OCI-LY3 (cell line): ENCODE measurements at regions not wholly inside any gene's neighbourhood (a gene's known extent, or its start where the extent isn't known, plus 50 kb on each side); places are given as distances from the start of the nearest gene placed in this dataset.

Source experiments
- H2AFZ ChIP-seq: fragments of 200-600, 300-600 bp; shearing (Covaris generic); 2 replicates; pipeline ENCODE4 v1.6.0; 2014; ENCODE audit warnings: antibody characterized with exemption, low read depth, low read length
- H3K27ac ChIP-seq: fragments of 200-600, 300-600 bp; sonication (generic); 2 replicates; pipeline ENCODE4 v1.5.1; 2014; ENCODE audit warnings: mild to moderate bottlenecking, low read length, moderate library complexity, mixed read lengths
- H3K27me3 ChIP-seq: fragments of 200-600, 300-600 bp; sonication (generic); 2 replicates; pipeline ENCODE4 v1.6.1; 2014; ENCODE audit warnings: low read depth, low read length, mixed read lengths
- H3K36me3 ChIP-seq: fragments of 200-600, 300-600 bp; sonication (generic); replicated peaks from 2 replicates; pipeline ENCODE3; 2014; ENCODE audit warnings: low read depth, low read length, mixed read lengths
- H3K4me1 ChIP-seq: fragments of 300-600, 200-600 bp; sonication (generic); 2 replicates; pipeline ENCODE4 v1.6.1; 2014; ENCODE audit warnings: low read length, mixed read lengths
- H3K4me2 ChIP-seq: fragments of 200-600, 300-600 bp; sonication (generic); 2 replicates; pipeline ENCODE4 v1.6.1; 2014; ENCODE audit warnings: low read length, mixed read lengths
- H3K4me3 ChIP-seq: fragments of 300-600, 200-600 bp; sonication (generic); 2 replicates; pipeline ENCODE4 v1.5.1; 2014; ENCODE audit warnings: antibody characterized with exemption, mild to moderate bottlenecking, low read length, moderate library complexity
- H3K79me2 ChIP-seq: fragments of 300-600, 200-600 bp; shearing (Covaris generic); 2 replicates; pipeline ENCODE4 v1.6.1; 2014; ENCODE audit warnings: mild to moderate bottlenecking, low read length, mixed read lengths
- H3K9ac ChIP-seq: fragments of 300-600, 200-600 bp; shearing (Covaris generic); 2 replicates; pipeline ENCODE4 v1.6.0; 2014; ENCODE audit warnings: mild to moderate bottlenecking, low read length, moderate library complexity
- H3K9me3 ChIP-seq: fragments of 200-600, 300-600 bp; shearing (Covaris generic); 2 replicates; pipeline ENCODE4 v1.6.1; 2014; ENCODE audit warnings: low read length, mixed read lengths; ENCODE audit not compliant: insufficient read depth
- H4K20me1 ChIP-seq: fragments of 200-600, 300-600 bp; sonication (generic); 2 replicates; pipeline ENCODE4 v1.6.1; 2016; ENCODE audit warnings: low read length, mixed read lengths; ENCODE audit not compliant: insufficient read depth
- EZH2phosphoT487 ChIP-seq: fragments of 200-600 bp; shearing (Covaris generic); IDR thresholded peaks from 2 replicates; pipeline ENCODE4 v1.6.1; 2018; ENCODE audit warnings: antibody characterized with exemption, mixed run types, low read depth
- TF ChIP-seq, protein P1 (sequence below): fragments of 200-600, 300-600 bp; sonication (generic); IDR thresholded peaks from 2 replicates; pipeline ENCODE4 v1.5.1; 2014; ENCODE audit warnings: antibody characterized with exemption, low read length, low read depth

DNA sequence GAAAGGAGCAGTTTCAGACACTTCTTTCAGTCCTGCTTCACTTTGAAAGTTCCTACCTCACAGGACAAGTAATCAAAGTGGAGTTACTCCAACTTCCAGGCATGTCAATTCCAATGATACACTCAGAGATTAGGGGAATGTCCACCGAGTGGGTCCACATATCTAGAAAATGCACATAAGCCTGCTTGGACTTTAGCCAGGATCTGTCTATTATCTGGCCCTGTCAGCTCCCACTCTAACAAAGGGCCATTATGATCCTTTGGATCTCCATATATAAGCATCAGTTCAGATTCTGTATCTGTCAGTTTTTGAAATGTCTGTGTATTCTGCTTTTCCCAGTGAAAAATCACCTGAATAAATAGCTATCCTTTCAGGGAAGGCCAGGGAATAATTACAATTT is 112.9 kb upstream of the ATXN7L3B start:
- no peaks in the 10 kb centered on the region for H3K79me2 ChIP-seq
- H3K36me3 ChIP-seq = no peaks in the 10 kb centered on the region
- no peak overlapping the region for H3K9ac ChIP-seq
- H3K27me3 ChIP-seq = no peaks in the 10 kb centered on the region
- no peaks in the 10 kb centered on the region for H3K9me3 ChIP-seq
- no peak overlapping the region for H2AFZ ChIP-seq
- H3K4me3 ChIP-seq = no peak overlapping the region
- H3K27ac ChIP-seq = no peak overlapping the region
- H3K4me1 ChIP-seq = no peaks in the 10 kb centered on the region
- TF ChIP-seq EZH2phosphoT487 = no peak
- TF ChIP-seq, protein P1, sequence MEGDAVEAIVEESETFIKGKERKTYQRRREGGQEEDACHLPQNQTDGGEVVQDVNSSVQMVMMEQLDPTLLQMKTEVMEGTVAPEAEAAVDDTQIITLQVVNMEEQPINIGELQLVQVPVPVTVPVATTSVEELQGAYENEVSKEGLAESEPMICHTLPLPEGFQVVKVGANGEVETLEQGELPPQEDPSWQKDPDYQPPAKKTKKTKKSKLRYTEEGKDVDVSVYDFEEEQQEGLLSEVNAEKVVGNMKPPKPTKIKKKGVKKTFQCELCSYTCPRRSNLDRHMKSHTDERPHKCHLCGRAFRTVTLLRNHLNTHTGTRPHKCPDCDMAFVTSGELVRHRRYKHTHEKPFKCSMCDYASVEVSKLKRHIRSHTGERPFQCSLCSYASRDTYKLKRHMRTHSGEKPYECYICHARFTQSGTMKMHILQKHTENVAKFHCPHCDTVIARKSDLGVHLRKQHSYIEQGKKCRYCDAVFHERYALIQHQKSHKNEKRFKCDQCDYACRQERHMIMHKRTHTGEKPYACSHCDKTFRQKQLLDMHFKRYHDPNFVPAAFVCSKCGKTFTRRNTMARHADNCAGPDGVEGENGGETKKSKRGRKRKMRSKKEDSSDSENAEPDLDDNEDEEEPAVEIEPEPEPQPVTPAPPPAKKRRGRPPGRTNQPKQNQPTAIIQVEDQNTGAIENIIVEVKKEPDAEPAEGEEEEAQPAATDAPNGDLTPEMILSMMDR = no peak
- no peaks in the 10 kb centered on the region for H4K20me1 ChIP-seq
- H3K4me2 ChIP-seq = no peak overlapping the region

DNA sequence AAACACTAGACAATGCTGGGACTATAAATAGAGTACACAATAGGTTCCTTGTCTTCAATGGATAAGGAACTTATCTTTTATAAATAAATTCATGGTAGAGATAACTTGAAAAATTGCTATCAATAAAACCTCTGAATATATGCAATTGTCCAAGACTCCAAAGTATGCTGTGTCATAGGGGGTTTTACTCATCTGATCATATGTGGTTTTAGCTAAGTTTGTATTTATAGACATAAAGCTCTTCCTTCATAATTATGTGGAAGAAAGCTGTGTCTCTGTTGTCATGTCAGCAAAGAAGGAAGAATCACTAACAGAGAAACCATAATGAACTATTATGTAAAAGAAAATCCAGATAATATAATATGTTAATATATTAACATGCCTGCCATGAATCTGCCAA is 111.5 kb upstream of the ATXN7L3B start:
- no peaks in the 10 kb centered on the region for H3K79me2 ChIP-seq

DNA sequence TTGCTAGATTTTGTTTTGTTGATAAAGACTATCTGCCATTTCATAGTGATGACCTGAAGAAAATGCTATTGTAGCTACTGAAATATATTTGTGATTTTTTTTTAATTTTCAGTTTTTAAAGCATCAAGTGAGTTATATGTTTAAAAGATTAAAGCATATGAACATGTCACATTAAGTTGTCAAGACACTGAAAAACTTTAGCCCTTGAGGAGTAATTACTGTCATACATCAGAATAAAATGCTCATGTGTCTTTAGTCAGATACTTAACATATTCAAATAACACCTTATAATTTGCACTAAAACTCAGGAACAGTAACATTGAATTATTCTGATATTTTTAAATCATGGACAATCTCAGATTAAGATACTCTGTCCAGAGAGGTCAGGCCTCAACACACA is 108.1 kb upstream of the ATXN7L3B start:
- Histone ChIP-seq H3K9ac (no peak overlapping the region), H3K4me1 (no peaks in the 10 kb centered on the region), H3K4me3 (no peak overlapping the region), H3K27ac (no peak overlapping the region), H3K4me2 (no peak overlapping the region), H3K79me2 (no peaks in the 10 kb centered on the region), H2AFZ (no peak overlapping the region), H3K27me3 (no peaks in the 10 kb centered on the region), H3K9me3 (no peaks in the 10 kb centered on the region), H4K20me1 (no peaks in the 10 kb centered on the region), H3K36me3 (no peaks in the 10 kb centered on the region)
- TF ChIP-seq, protein P1 = no peak
- TF ChIP-seq EZH2phosphoT487 = no peak

More for the DNA sequence above, 111.5 kb upstream of the ATXN7L3B start:
- Histone ChIP-seq H3K27me3 (no peaks in the 10 kb centered on the region), H3K27ac (no peak overlapping the region), H3K4me1 (no peaks in the 10 kb centered on the region), H2AFZ (no peak overlapping the region), H3K9me3 (no peaks in the 10 kb centered on the region), H3K4me2 (no peak overlapping the region), H3K4me3 (no peak overlapping the region), H3K36me3 (no peaks in the 10 kb centered on the region), H4K20me1 (no peaks in the 10 kb centered on the region), H3K9ac (no peak overlapping the region)
- TF ChIP-seq, protein P1 = no peak
- TF ChIP-seq EZH2phosphoT487 = no peak

DNA sequence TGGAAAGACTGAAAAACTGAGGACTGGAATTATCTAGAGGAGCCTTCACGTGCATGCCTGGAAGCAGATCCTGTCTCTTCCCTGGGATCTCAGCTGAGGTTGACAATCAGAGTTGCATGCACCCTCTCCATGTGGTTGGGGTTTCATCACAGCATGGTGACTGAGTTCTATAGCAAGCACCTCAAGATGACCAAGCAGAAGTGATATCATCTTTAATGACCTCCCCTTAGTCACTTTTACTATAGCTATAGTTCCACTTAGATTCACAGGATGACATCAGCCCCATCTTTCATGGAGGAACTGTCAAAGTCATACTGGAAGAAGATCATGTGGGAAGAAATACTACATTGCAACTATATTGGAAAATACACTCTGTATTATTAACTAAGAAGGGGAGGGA is 105.8 kb upstream of the ATXN7L3B start:
- H3K79me2 ChIP-seq = no peaks in the 10 kb centered on the region
- no peak overlapping the region for H2AFZ ChIP-seq
- H3K4me3 ChIP-seq = no peak overlapping the region
- H3K4me2 ChIP-seq = no peak overlapping the region
- no peaks in the 10 kb centered on the region for H3K4me1 ChIP-seq
- H3K27ac ChIP-seq = no peak overlapping the region
- H3K9ac ChIP-seq = no peak overlapping the region
- no peaks in the 10 kb centered on the region for H3K36me3 ChIP-seq
- no peaks in the 10 kb centered on the region for H4K20me1 ChIP-seq
- TF ChIP-seq EZH2phosphoT487 = no peak
- TF ChIP-seq, protein P1 = no peak
- H3K9me3 ChIP-seq = no peaks in the 10 kb centered on the region
- H3K27me3 ChIP-seq = no peaks in the 10 kb centered on the region
